ENCODE measurements at regions not wholly inside any gene's neighbourhood (a gene's known extent, or its start where the extent isn't known, plus 50 kb on each side); places are given as distances from the start of the nearest gene placed in this dataset.

DNA sequence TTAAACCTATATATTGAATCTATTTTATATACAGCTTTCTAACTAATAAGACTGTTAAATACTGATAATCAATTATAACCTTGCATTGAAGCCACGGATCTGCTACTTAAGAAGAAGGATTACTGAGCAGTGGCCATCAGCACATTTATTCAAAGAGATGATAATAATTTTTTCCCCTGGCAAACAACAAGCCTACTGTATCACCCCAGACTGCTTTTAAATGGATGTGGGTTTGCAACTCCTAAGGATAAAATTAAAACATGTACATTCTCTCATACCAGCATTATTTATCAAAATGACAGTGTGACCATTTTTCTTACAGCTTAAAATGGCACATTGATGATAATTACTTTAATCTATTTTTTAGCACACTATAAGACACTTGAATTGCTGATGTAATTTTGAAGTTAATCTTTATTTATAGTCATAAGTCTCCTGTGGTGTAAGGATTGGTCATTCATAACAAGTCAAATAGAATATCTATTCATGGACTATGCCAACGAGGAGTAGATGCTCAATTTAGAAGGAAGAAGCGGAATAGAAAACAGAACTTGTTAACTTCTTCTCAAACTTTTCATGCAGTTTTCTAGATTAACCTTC lies 517.7 kb downstream of the METTL4 start:
- no peak for DNase-seq (ENCODE audit: insufficient read length, low spot score)
- no peak for FAIRE-seq

DNA sequence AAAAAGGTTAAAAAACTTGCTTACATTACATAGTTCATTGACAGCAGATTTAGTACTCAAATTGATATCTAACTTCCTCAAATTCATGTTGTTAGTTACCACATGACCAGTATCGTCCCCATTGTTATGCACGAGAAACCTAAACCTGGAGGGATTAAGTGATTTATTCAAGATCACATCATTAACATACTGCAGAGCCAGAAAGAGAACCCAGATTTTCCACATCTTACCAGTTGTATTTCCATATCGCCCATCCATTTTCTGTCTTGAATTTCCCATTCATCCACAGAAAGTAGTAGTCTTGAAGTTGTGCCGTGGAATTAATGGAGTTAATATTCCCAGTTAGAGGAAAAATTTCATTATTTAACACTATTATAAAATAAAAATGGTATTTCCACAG lies 512.0 kb downstream of the METTL4 start:
- DNase-seq (ENCODE audit: insufficient read length, low spot score) (no peak), FAIRE-seq (no peak)

- FAIRE-seq (no peak), DNase-seq (ENCODE audit: insufficient read length, low spot score) (no peak)
These were observed 511.2 kb downstream of the METTL4 start for GRCh38 chr18:2060086-2060485.

GRCh38 chr18:2070631-2071030 lies 500.7 kb downstream of the METTL4 start:
- no peak for FAIRE-seq
- no peak for DNase-seq (ENCODE audit: insufficient read length, low spot score)

- DNase-seq (ENCODE audit: insufficient read length, low spot score) = no peak
- FAIRE-seq = no peak
These were observed 495.8 kb downstream of the METTL4 start for GRCh38 chr18:2075499-2075898.

DNA sequence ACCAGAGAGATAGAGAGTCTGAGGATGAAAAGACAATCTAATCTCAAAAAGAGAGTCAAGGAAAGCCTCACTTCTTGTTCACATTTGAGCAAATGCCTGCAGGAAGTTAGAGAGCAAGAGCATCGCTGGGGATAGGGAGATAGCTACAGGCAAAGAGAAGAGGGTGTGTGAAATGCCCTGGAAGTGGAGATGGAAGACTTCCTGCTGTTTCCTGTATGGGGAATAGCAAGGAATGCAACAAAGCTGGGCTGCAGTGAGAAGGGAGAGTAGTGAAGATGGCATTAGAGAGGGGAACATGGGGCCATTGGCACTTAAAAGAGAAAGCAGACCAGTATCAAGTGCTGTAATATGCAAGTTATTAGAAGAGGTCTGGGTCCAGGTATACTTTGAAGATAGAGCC lies 488.6 kb downstream of the METTL4 start:
- DNase-seq (ENCODE audit: insufficient read length, low spot score) (no peak), FAIRE-seq (no peak)

- no peak for FAIRE-seq
- no peak for DNase-seq (ENCODE audit: insufficient read length, low spot score)
These were observed 487.6 kb downstream of the METTL4 start for GRCh38 chr18:2083691-2084090.

GRCh38 chr18:2086439-2086838 lies 484.9 kb downstream of the METTL4 start:
- no peak for DNase-seq (ENCODE audit: insufficient read length, low spot score)
- no peak for FAIRE-seq

- no peak for DNase-seq (ENCODE audit: insufficient read length, low spot score)
- FAIRE-seq = no peak
These were observed 483.2 kb downstream of the METTL4 start for GRCh38 chr18:2087877-2088673.

DNA sequence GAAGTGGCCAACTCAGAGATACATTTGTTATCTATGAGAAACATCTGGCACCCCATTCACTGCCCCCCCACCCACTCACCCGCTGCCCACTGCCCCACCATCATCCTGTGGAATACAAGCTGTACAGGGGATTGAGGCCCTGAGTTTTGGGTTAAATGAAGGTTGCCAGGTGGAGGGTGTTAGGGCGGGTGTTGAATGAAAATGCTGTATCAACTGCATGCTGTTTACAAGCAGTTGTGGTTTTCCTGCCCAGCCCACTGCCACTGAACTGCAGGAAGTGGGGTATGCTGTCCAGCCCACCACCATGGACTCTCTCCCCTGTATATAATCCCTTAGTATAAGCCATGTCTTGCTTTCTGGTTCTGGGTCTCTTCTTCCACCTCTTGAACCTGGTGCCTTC lies 481.9 kb downstream of the METTL4 start:
- FAIRE-seq (no peak), DNase-seq (ENCODE audit: insufficient read length, low spot score) (no peak)

DNA sequence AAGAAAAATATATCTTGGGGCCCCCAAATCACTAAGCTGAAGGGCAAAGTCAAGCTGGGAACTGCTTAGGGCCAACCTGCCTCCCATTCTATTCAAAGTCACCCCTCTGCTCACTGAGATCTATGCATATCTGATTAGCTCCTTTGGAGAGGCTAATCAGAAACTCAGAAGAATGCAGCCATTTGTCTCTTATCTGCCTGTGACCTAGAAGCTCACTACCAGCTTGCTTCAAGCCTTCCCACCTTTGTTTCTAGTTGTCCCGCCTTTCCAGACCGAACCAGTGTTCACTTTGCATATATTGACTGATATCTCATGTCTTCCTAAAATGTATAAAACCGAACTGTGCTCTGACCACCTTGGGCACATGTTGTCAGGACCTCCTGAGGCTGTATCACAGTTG lies 479.4 kb downstream of the METTL4 start:
- DNase-seq (ENCODE audit: insufficient read length, low spot score) = no peak
- no peak for FAIRE-seq

DNA sequence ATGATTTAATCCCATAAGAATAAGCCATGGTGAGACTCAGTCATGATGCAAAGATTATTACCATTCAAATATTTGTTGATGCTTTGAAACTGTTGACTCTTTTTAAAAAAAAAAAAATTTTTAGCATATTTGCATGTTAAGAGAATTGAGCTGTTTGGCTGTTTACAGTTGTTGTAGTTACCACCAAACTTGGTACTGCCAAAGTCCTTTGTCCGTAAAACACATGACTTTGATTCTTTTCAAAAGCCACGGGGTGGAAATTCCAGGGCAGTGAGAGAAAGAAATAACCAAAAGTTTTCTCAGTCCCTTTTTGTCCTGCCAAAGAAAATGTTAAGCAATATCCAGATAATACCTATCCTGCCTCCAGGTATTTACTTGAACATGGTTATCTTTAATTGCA lies 474.8 kb downstream of the METTL4 start:
- no peak for DNase-seq (ENCODE audit: insufficient read length, low spot score)
- FAIRE-seq = no peak

- no peak for DNase-seq (ENCODE audit: insufficient read length, low spot score)
- FAIRE-seq = no peak
These were observed 470.6 kb downstream of the METTL4 start for GRCh38 chr18:2100694-2101213.

DNA sequence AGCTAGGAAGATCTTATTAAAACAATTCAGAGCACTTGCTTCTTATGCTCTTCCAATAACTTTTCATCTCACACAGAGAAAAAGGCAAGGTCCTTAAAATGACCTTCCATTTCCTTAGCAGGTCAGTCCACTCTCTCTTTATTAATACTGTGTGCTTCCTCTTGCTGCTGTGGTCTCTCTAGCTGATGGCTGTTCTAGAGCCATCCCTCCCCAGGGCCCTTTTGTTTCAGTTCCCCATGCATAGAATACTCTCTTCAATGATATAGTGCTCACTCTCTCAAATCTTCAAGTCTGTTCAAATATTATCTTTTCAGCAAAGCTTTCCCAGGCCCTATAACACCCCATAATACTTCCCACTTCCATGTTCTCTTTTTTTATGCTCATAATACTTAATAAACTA lies 469.3 kb downstream of the METTL4 start:
- FAIRE-seq (no peak), DNase-seq (ENCODE audit: insufficient read length, low spot score) (no peak)

- DNase-seq (ENCODE audit: insufficient read length, low spot score) = no peak
- no peak for FAIRE-seq
These were observed 468.0 kb downstream of the METTL4 start for GRCh38 chr18:2103299-2103698.

DNA sequence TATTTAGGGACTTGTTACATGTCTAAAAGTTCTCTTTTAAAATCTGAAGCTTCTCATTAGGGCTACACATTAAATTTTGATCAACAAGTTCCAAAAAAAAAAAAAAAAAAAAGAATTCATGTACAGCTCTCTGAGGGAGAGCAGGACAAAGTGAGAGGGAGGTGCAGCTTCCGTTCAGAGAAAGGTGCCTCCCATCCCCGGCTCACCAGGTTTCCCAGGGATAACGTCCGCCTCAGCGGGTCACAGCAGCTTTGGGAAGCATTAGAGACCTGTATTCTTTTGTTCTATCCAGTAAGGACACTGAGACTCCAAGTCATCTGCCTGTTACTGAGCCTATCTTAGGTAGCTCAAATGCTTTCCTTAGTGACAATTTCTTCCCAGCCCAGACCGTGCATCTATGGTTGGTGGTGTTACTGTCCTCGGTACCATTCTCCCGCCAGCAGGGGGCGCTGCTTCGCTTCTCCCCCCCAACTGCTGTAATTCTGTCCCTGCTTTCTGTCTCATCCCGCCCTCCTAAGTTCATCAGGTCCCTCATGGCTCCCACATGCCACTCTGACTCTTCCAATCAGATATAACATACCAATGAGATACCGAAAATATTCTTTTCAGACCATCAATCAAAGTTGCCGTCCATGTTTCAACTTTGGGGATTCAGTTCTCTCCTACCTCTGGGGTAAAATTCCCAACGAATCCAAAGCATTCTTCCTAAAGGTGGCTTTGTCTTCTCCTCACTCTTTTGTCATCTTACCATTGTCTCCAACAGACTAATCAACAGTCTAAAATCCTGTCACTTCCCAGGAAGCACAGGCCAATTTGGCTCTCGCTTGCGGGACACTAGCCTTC lies 466.5 kb downstream of the METTL4 start:
- DNase-seq (ENCODE audit: insufficient read length, low spot score) = peak; percentile 28
- peak; percentile 68 for FAIRE-seq

DNA sequence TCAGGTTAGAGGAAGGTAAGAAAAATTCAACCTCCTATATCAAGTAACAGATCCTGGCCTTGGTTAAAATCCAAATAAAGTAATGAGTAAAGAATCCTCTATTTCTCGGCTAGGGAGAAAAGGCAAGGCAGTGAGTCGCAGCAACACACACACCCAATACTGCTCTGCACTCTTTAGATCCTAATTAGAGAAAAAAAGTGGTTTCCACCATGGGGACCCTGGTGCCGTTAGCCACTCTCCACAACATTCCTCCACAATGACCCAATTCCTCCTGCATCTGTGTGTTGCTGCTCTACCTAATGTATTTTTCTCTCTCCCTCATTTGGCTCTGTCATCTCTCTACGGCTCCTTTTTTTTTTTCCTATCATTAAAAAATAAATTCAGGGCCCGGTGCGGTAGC lies 462.7 kb downstream of the METTL4 start:
- FAIRE-seq (no peak), DNase-seq (ENCODE audit: insufficient read length, low spot score) (no peak)

- no peak for FAIRE-seq
- no peak for DNase-seq (ENCODE audit: insufficient read length, low spot score)
These were observed 459.8 kb downstream of the METTL4 start for GRCh38 chr18:2111456-2111855.

DNA sequence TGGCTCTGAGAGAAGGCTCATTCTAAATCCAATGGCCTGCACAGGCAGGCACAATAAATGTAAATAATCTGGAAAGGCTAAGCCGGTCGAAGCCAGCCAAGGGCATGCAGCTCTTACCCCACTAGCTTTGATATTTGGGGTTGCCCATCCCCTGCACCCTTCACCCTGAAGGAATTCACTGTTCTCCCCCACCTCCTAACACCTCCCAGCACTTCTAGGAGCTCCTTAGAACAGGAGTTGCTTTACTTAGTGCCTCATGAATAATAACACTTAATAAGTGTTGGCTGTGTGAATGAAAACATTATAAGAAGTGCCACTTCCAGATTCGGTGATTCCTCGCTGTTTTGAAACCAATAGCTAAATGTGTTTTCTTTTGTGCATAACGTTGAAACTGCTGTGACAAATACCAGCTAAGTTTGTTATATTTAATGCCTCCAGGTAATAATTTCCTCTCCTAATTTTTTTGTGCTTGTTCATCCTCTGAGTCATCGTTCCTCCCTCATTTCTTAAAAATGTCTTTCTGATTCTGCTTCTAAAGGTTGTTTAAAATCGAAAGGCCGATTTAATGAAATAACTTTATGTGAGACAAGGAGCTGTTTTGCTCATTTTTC lies 458.8 kb downstream of the METTL4 start:
- FAIRE-seq = no peak
- no peak for DNase-seq (ENCODE audit: insufficient read length, low spot score)

GRCh38 chr18:2114289-2114688 lies 457.0 kb downstream of the METTL4 start:
- DNase-seq (ENCODE audit: insufficient read length, low spot score) = no peak
- FAIRE-seq = no peak

GRCh38 chr18:2114765-2115164 lies 456.5 kb downstream of the METTL4 start:
- FAIRE-seq = no peak
- no peak for DNase-seq (ENCODE audit: insufficient read length, low spot score)
